GM19467 (cell line): ENCODE measurements at regions not wholly inside any gene's neighbourhood (a gene's known extent, or its start where the extent isn't known, plus 50 kb on each side); places are given as distances from the start of the nearest gene placed in this dataset.
"Not testable (repeated sequence)": the region's sequence is repeated elsewhere in the genome, so short reads cannot be mapped to it uniquely, and the experiment has no call there.

Experiments
- ATAC-seq: cut with Tn5 transposase; IDR thresholded peaks from one replicate; pipeline ENCODE4 v1.9.1; 2021; ENCODE audit warnings: mild to moderate bottlenecking, moderate library complexity; ENCODE audit not compliant: unreplicated experiment

DNA sequence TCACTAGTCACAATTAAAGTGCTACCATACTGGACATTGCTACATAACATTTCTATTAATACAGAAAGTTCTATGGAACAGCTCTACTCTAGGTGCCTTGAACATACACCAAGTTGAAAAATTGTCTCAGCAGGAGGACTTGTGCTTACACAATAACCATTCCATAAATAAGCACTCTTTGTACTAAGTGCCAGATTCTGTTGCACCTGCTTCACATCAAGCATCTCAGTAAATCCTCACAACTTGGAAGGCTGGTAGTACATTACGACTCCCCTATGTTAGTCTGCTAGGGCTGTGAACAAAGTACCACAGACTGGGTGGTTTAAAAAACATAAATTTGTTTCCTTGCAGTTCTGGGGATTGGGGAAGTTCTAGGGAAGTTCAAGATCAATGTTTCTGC, 296.9 kb upstream of the NCKAP5 start:
- ATAC-seq: no peak

GRCh38 chr2:133867166-133867565, 298.9 kb upstream of the NCKAP5 start:
- no peak for ATAC-seq

DNA sequence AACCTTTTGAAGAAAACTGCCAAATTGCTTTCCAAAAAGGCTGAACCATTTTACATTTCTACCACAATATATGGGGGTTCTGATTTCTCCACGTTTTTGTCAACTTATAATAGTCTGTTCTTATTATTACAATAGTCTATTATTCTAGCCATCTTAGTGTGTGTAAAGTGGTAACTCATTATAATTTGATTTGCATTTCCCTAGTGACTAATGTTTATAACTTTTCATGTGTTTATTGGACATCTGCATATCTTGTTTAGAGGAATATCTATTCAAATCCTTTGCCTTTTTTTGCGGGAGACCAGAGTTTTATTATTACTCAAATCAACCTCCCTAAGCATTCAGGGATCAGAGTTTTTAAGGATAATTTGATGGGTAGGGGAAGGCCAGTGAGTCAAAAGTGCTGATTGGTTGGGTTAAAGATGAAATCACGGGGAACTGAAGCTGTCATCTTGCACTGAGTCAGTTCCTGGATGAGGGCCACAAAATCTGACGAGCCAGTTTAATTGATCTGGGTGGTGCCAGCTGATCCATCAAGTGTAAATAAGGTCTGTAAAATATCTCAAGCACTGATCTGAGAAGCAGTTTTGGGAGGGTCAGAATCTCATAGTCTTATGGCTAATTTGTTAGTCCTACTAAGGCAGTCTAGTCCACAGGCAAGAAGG, 303.4 kb upstream of the NCKAP5 start:
- no peak for ATAC-seq

DNA sequence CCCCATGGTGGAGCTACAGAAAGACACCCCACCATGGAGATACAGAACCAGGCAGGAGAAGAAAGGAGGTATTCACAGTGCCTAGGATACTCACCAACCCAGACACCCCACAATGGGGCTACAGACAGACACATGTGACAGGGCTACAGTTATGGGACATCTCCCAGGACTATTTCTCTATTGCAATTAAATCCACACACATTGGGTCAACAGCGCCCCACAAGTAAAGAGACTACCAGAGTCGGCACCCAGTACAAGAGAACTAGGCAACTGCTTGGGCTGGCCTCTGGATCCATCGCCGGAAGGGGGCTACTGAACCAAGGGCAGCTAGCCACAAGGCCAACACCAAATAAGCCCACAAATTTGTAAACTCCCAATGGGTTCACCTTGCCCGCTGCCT, 310.1 kb upstream of the NCKAP5 start:
- ATAC-seq: no peak

DNA sequence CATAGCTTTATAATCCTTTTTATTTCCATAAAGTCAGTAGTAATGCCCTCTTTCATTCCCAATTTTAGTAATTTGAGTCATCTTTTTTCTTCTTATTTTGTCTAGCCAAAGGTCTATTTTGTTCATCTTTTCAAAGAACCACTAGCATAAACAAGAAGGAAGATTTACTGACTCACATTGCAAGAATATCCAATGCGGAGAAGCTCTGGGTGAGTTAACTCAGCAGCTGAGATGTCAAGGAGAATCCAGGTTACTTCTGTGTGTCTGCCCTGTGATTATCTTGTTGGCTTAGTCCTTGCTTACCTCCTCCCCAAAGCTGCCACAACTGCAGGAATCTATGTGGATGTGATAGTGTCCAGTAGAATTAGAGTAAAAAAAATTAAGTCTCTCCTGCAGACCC, 311.4 kb upstream of the NCKAP5 start:
- no peak for ATAC-seq

DNA sequence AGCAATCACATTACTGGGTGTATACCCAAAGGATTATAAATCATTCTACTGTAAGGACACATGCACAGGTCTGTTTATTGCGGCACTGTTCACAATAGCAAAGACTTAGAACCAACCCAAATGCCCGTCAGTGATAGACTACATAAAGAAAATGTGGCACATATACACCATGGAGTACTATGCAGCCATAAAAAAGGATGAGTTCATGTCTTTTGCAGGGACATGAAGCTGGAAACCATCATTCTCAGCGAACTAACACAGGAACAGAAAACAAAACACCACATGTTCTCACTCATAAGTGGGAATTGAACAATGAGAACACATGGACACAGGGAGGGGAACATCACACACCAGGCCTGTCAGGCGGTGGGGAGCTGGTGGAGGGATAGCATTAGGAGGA, 313.9 kb upstream of the NCKAP5 start:
- not testable (repeated sequence) for ATAC-seq

DNA sequence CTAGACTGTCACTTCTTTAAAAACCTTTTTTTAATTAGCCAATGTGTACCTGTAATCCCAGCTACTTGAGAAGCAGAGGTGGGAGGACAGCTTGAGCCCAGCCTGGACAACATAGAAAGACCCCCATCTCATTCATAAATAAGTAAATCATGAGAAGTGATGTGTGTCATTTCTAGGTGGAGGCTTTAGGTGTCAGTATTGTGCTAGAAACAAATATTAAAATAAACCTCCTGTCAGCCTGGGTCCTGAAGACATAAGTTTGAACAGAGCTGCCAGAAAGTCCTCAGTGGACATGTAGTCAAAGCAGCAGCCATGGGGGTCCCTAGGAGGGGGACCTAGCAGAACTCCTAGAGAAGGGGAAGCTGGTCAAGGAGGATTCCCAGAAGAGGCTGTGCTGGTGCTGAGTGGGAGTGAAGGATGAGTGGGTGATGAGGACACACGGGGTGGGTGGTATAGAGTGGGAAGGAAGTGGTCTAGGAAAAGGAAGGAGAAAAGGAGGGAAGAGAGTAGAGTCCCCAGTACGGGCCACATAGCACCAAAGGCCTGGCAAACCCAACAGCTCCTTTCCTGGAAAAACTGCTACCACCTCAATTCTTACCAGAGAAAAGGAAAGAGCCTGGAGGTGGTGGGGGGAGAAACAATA, 316.6 kb upstream of the NCKAP5 start:
- ATAC-seq: no peak

GRCh38 chr2:133885847-133886246, 317.6 kb upstream of the NCKAP5 start:
- no peak for ATAC-seq

DNA sequence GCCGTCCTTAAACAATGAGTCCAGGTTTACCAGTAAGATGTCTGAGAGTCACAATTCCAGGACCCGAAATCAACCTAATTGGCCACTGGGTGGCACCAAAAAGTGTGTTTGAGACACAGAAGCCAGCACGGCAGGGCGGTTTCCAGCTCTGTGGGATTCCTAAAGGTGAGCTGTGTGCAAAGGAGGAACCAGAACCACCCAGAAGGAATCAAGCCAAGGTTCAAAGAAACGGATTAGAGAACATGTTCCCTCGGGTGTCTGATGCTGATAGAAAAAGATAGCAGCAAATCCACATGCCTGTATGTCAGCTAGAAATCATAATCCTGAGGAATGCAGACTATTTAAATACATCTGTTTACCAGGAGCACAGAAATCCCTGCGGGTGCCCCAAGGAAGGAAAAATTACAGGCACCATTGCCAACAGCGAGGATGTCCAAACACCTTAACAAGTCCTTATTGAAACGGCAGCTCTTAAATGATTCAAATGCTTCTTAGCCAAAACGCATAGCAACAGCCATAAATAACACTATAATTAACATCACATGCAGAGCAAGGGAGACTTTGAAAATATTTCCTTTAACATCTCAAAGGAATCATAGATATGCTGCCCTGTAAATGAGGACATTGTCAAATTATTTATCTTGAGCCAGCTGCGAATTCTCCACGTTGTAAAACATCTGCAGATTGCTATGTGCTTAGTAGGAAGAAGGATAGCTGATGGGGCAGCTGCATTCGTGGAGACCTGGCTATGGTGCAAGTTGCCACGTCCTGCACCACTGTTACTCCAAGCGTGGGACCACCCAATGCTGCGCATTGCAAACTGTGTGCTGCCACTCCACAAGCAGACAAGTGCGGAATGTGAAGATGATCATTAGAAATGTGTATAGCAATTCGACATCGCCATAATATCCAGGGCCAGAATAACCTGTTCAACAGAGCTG, 318.7 kb upstream of the NCKAP5 start:
- ATAC-seq: no peak

DNA sequence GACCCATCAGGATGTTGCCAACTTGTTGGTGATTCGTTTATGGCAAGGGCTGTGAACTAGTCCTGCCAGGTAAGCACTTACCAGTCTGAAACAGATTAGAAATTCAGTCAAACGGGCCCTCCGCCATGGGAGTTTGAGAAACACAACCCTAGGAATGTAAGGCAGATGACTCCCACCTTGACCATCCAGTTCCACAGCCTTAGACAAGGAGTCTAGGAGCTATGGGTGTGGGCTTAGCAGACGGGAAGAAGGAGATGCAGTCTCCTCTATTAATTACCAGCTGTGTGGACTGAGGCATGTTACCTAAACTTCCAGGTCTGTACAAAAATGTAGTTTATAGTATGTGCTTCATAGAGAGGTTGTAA, 319.4 kb upstream of the NCKAP5 start:
- ATAC-seq: no peak

GRCh38 chr2:133888107-133888506, 319.8 kb upstream of the NCKAP5 start:
- no peak for ATAC-seq

- ATAC-seq: no peak
These were observed 320.5 kb upstream of the NCKAP5 start for GRCh38 chr2:133888621-133889219.

- ATAC-seq: no peak
These were observed 324.2 kb upstream of the NCKAP5 start for GRCh38 chr2:133892352-133892913.

- ATAC-seq: no peak
These were observed 326.2 kb upstream of the NCKAP5 start for GRCh38 chr2:133894429-133894828.

DNA sequence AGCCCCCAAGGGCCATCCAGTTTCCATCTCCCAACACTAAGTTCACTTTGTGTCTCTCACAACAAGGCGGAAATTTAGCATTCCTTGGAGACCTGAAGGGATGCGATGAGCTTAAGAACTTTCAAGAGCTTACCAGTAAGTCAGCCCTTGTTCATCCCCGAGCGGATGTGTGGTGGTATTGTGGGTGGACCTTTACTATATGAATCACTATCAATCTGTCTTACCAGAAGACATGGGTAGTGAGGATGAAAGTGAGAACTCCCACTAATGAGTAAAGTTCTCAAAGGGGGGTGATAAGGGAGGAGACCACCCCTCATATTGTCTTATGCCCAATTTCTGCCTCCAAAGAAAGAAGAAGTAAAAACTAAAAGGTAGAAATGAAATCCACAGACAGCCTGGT, 329.6 kb upstream of the NCKAP5 start:
- ATAC-seq: not testable (repeated sequence)

- no peak for ATAC-seq
These were observed 332.6 kb upstream of the NCKAP5 start for GRCh38 chr2:133900909-133901308.

- ATAC-seq: no peak
These were observed 338.1 kb upstream of the NCKAP5 start for GRCh38 chr2:133906396-133906795.

DNA sequence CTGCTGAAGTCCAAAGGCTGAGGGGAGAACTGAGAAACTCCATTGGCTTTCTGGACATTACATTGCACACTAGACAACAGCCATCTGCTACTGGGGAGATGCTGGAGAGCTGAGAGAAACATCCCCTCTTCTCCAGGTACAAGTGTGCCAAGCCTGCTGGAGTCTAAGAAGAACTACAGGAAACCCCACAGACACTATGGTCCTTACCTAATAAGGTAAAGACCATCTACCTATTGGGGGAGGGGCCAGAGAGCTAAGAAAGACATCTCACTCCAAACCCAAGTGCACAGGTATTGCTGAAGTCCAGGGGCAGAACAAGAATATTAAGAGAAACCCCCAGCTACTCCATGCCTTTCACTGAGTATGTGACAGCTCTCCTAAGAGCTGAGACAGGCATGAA, 338.7 kb upstream of the NCKAP5 start:
- no peak for ATAC-seq

GRCh38 chr2:133908171-133908570, 339.9 kb upstream of the NCKAP5 start:
- no peak for ATAC-seq

DNA sequence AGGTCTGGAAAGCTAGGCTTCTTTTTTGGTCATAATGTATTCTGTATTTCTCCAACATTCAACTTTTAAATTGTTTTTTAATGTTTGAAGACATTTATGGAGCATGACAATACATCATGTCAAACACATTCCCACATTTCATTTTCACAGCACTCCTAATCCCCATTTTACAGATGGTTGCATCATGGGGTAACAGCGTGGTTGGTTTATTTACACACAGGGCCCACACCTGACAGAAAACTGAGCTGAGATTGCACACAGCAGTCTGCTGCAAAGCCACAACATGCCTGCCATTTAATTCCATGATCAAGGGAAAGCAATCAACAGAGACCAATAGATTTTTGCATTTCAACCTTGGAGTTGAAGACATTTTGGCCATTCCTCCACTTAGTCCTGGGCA, 335.7 kb upstream of the MGAT5 start:
- ATAC-seq: no peak

GRCh38 chr2:133919285-133919684, 334.6 kb upstream of the MGAT5 start:
- no peak for ATAC-seq
